MCF 10A (cell line): ENCODE measurements at regions not wholly inside any gene's neighbourhood (a gene's known extent, or its start where the extent isn't known, plus 50 kb on each side); places are given as distances from the start of the nearest gene placed in this dataset.
A peak's percentile ranks its signal among the peaks of the same experiment; 100 is the strongest.

Experiments
- BruUV-seq: library from RNA; stranded (reverse); fragments of 400-500 nt; replicated peaks from 2 replicates; lab custom pipeline; 2021; lab: Mats Ljungman, UMichigan
- CTCF ChIA-PET: fragments of 300-600 bp; sonication (Branson Sonifier 250); formaldehyde crosslinking; extraction: SDS; loops from one replicate; lab custom pipeline; 2021; ENCODE audit warnings: antibody characterized with exemption, inconsistent platforms; lab: Yijun Ruan, JAX
- POLR2A ChIA-PET: fragments of 300-600, 350-650 bp; sonication (Branson Sonifier 250); formaldehyde crosslinking; extraction: SDS; loops from one replicate; lab custom pipeline; 2020; ENCODE audit warnings: antibody characterized with exemption, inconsistent platforms; lab: Yijun Ruan, JAX
- DNase-seq: peaks from one replicate; pipeline ENCODE4 v3.0.0-alpha.2; 2018; ENCODE audit not compliant: unreplicated experiment
- H3K27ac Mint-ChIP-seq: one replicate; pipeline ENCODE4 v1.8.0; 2022; ENCODE audit warnings: mild to moderate bottlenecking, low read depth, mixed read lengths; ENCODE audit not compliant: unreplicated experiment
- H3K27me3 Mint-ChIP-seq: one replicate; pipeline ENCODE4 v1.8.0; 2022; ENCODE audit warnings: mixed read lengths; ENCODE audit not compliant: insufficient read depth, unreplicated experiment
- H3K36me3 Mint-ChIP-seq: one replicate; pipeline ENCODE4 v1.8.0; 2022; ENCODE audit warnings: mild to moderate bottlenecking, moderate library complexity, mixed read lengths; ENCODE audit not compliant: insufficient read depth, unreplicated experiment
- H3K4me1 Mint-ChIP-seq: one replicate; pipeline ENCODE4 v1.8.0; 2022; ENCODE audit warnings: mixed read lengths; ENCODE audit not compliant: insufficient read depth, unreplicated experiment
- H3K4me3 Mint-ChIP-seq: one replicate; pipeline ENCODE4 v1.8.0; 2022; ENCODE audit warnings: mild to moderate bottlenecking, moderate library complexity, mixed read lengths; ENCODE audit not compliant: unreplicated experiment
- H3K9me3 Mint-ChIP-seq: one replicate; pipeline ENCODE4 v1.8.0; 2022; ENCODE audit warnings: mixed read lengths; ENCODE audit not compliant: unreplicated experiment
- CTCF ChIP-seq: fragments of 200-600 bp; IDR thresholded peaks from one replicate; pipeline ENCODE4 v1.8.0; 2022; ENCODE audit warnings: antibody characterized with exemption, mild to moderate bottlenecking; ENCODE audit not compliant: unreplicated experiment
- intact Hi-C: fragments of 100-400 bp; cut with micrococcal nuclease; formaldehyde crosslinking; loops from 2 replicates; pipeline ENCODE4 v1.14.1; 2022

- Mint-ChIP-seq H3K4me1 (peaks cover 2% of the 10 kb centered on the region), H3K9me3 (peaks cover 4% of the 10 kb centered on the region), H3K36me3 (no peaks in the 10 kb centered on the region), H3K4me3 (no peak overlapping the region), H3K27ac (no peak overlapping the region), H3K27me3 (no peaks in the 10 kb centered on the region)
- POLR2A ChIA-PET: no interaction called here
- intact Hi-C loops: no loop called here
- TF ChIP-seq CTCF: no peak
- CTCF ChIA-PET: no interaction called here
- no peak for DNase-seq
- no TSS peak for BruUV-seq
These were observed 865.1 kb downstream of the EFNB2 start for GRCh38 chr13:105670179-105670990.

GRCh38 chr13:105665284-105665683 lies 870.2 kb downstream of the EFNB2 start:
- intact Hi-C loops: no loop called here
- Mint-ChIP-seq H3K27me3 (no peaks in the 10 kb centered on the region), H3K4me1 (peaks cover 8% of the 10 kb centered on the region), H3K27ac (peak overlapping the region; percentile 18), H3K36me3 (no peaks in the 10 kb centered on the region), H3K4me3 (no peak overlapping the region), H3K9me3 (no peaks in the 10 kb centered on the region)
- no peak for TF ChIP-seq CTCF
- BruUV-seq: no TSS peak
- ChIA-PET CTCF (interaction anchor here (0.6 kb wide), 1 partner anchor 956 kb away, joined by 3 read pairs; no protein-coding TSS in a partner anchor), POLR2A (interaction anchor here (0.6 to 1.5 kb wide), 4 partner anchors 23 to 838 kb away, joined by 3 to 4 read pairs (median 4); no protein-coding TSS in a partner anchor)
- peak; percentile 35 for DNase-seq

- BruUV-seq: no TSS peak
- POLR2A ChIA-PET: no interaction called here
- DNase-seq: no peak
- no peaks in the 10 kb centered on the region for H3K36me3 Mint-ChIP-seq
- no peaks in the 10 kb centered on the region for H3K9me3 Mint-ChIP-seq
- no peak overlapping the region for H3K27ac Mint-ChIP-seq
- CTCF ChIA-PET: interaction anchor here (0.6 to 0.7 kb wide), 2 partner anchors 15 to 1092 kb away, joined by 3 to 4 read pairs; no protein-coding TSS in a partner anchor
- H3K27me3 Mint-ChIP-seq: no peaks in the 10 kb centered on the region
- H3K4me1 Mint-ChIP-seq: peaks cover 8% of the 10 kb centered on the region
- intact Hi-C loops: no loop called here
- no peak for TF ChIP-seq CTCF
- no peak overlapping the region for H3K4me3 Mint-ChIP-seq
These were observed 872.3 kb downstream of the EFNB2 start for GRCh38 chr13:105663182-105663581.

- no peak overlapping the region for H3K4me3 Mint-ChIP-seq
- no TSS peak for BruUV-seq
- intact Hi-C loops: no loop called here
- no peaks in the 10 kb centered on the region for H3K27me3 Mint-ChIP-seq
- CTCF ChIA-PET: no interaction called here
- H3K9me3 Mint-ChIP-seq: no peaks in the 10 kb centered on the region
- no peak for TF ChIP-seq CTCF
- H3K4me1 Mint-ChIP-seq: peaks cover 14% of the 10 kb centered on the region
- DNase-seq: no peak
- H3K27ac Mint-ChIP-seq: no peak overlapping the region
- POLR2A ChIA-PET: no interaction called here
- no peaks in the 10 kb centered on the region for H3K36me3 Mint-ChIP-seq
These were observed 874.9 kb downstream of the EFNB2 start for GRCh38 chr13:105660561-105660960.
